Esophagus squamous epithelium (tissue), 4 donors: ENCODE measurements at regions not wholly inside any gene's neighbourhood (a gene's known extent, or its start where the extent isn't known, plus 50 kb on each side); places are given as distances from the start of the nearest gene placed in this dataset.

Source experiments
- POLR2A ChIP-seq, 4 donors: fragments of 450-650 bp; IDR thresholded peaks; one replicate each; pipeline ENCODE4 v1.6.1; 2017; ENCODE audit warnings: antibody characterized with exemption in 4 of 4, mild to moderate bottlenecking in 4 of 4, moderate library complexity in 3 of 4
- TF ChIP-seq, protein P1 (sequence below), 6 experiments: fragments of 450-650 bp in 4 of 6; fragments of 200-600 bp in 2 of 6; sonication (generic) in 2 of 6; IDR thresholded peaks; one replicate each; pipeline ENCODE4 v1.5.1; 2016 to 2019; ENCODE audit warnings: antibody characterized with exemption in 6 of 6, mild to moderate bottlenecking in 4 of 6, moderate library complexity in 4 of 6

GRCh38 chr3:144554889-144555288 is 583.3 kb downstream of the DIPK2A start:
- TF ChIP-seq POLR2A (IDR thresholded peaks at IDR 0.05), result no peak
- TF ChIP-seq, protein P1, sequence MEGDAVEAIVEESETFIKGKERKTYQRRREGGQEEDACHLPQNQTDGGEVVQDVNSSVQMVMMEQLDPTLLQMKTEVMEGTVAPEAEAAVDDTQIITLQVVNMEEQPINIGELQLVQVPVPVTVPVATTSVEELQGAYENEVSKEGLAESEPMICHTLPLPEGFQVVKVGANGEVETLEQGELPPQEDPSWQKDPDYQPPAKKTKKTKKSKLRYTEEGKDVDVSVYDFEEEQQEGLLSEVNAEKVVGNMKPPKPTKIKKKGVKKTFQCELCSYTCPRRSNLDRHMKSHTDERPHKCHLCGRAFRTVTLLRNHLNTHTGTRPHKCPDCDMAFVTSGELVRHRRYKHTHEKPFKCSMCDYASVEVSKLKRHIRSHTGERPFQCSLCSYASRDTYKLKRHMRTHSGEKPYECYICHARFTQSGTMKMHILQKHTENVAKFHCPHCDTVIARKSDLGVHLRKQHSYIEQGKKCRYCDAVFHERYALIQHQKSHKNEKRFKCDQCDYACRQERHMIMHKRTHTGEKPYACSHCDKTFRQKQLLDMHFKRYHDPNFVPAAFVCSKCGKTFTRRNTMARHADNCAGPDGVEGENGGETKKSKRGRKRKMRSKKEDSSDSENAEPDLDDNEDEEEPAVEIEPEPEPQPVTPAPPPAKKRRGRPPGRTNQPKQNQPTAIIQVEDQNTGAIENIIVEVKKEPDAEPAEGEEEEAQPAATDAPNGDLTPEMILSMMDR (IDR thresholded peaks at IDR 0.05), result no peak
